Neuronal stem cell (in vitro differentiated cells): ENCODE measurements at regions not wholly inside any gene's neighbourhood (a gene's known extent, or its start where the extent isn't known, plus 50 kb on each side); places are given as distances from the start of the nearest gene placed in this dataset.

ENCODE experiments used
- DNase-seq: peaks from one replicate; pipeline ENCODE4 v3.0.0-alpha.2; 2013; ENCODE audit warnings: low spot score
- H2AFZ ChIP-seq: one replicate; pipeline ENCODE4 v1.6.1; 2013; ENCODE audit warnings: mild to moderate bottlenecking, low read length, inconsistent platforms
- H2AK5ac ChIP-seq: 2 replicates; pipeline ENCODE4 v1.6.1; 2013; ENCODE audit warnings: low read depth, mild to moderate bottlenecking, inconsistent platforms, low read length, moderate library complexity, mixed read lengths
- H2BK120ac ChIP-seq: 2 replicates; pipeline ENCODE4 v1.6.1; 2013; ENCODE audit warnings: low read depth, mild to moderate bottlenecking, inconsistent platforms, low read length, moderate library complexity, mixed read lengths
- H2BK12ac ChIP-seq: one replicate; pipeline ENCODE4 v1.6.1; 2013; ENCODE audit warnings: low read length, inconsistent platforms
- H2BK15ac ChIP-seq: 2 replicates; pipeline ENCODE4 v1.6.1; 2013; ENCODE audit warnings: mild to moderate bottlenecking, low read length, inconsistent platforms, mixed read lengths
- H2BK5ac ChIP-seq: one replicate; pipeline ENCODE4 v1.6.1; 2013; ENCODE audit warnings: inconsistent platforms, mild to moderate bottlenecking, low read length, moderate library complexity
- H3K14ac ChIP-seq: one replicate; pipeline ENCODE4 v1.6.1; 2013; ENCODE audit warnings: low read length, inconsistent platforms
- H3K18ac ChIP-seq: 2 replicates; pipeline ENCODE4 v1.6.1; 2013; ENCODE audit warnings: low read length, inconsistent platforms
- H3K23ac ChIP-seq: 2 replicates; pipeline ENCODE4 v1.6.1; 2013; ENCODE audit warnings: low read depth, mild to moderate bottlenecking, mixed read lengths, low read length, inconsistent platforms; ENCODE audit not compliant: poor library complexity
- H3K27ac ChIP-seq: replicated peaks from 3 replicates; pipeline ENCODE4 v1.5.1; 2013; ENCODE audit warnings: low read length, inconsistent platforms
- H3K27me3 ChIP-seq, 3 experiments: 2 replicates each; pipeline ENCODE4 v1.6.1; 2013; ENCODE audit warnings: low read length in 3 of 3, mild to moderate bottlenecking in 2 of 3, inconsistent platforms in 1 of 3, low read depth in 1 of 3, mixed read lengths in 1 of 3, moderate library complexity in 1 of 3; ENCODE audit not compliant: control insufficient read depth in 3 of 3, insufficient read depth in 3 of 3
- H3K36me3 ChIP-seq, 2 donors: replicated peaks in 1 of 2; 2 replicates each; pipeline ENCODE4 v1.6.1; 2013; ENCODE audit warnings: low read length in 2 of 2; ENCODE audit not compliant: control insufficient read depth in 2 of 2, insufficient read depth in 2 of 2
- H3K4ac ChIP-seq: 2 replicates; pipeline ENCODE4 v1.6.1; 2013; ENCODE audit warnings: inconsistent platforms, mild to moderate bottlenecking, low read length, moderate library complexity
- H3K4me1 ChIP-seq, 2 donors: 1 replicate in 1 of 2; 2 replicates in 1 of 2; pipeline ENCODE4 v1.6.1; 2013; ENCODE audit warnings: low read length in 2 of 2, low read depth in 1 of 2; ENCODE audit not compliant: control insufficient read depth in 2 of 2, insufficient read depth in 1 of 2
- H3K4me2 ChIP-seq: one replicate; pipeline ENCODE4 v1.6.1; 2013; ENCODE audit warnings: mild to moderate bottlenecking, low read length, inconsistent platforms; ENCODE audit not compliant: insufficient read depth, poor library complexity, severe bottlenecking
- H3K4me3 ChIP-seq, 2 donors: 2 replicates each; pipeline ENCODE4 v1.5.1; 2013; ENCODE audit warnings: low read length in 2 of 2, mild to moderate bottlenecking in 2 of 2, inconsistent platforms in 1 of 2, moderate library complexity in 1 of 2
- H3K79me1 ChIP-seq: one replicate; pipeline ENCODE4 v1.6.1; 2013; ENCODE audit warnings: low read depth, mild to moderate bottlenecking, inconsistent platforms, low read length, moderate library complexity
- H3K9ac ChIP-seq: one replicate; pipeline ENCODE4 v1.6.1; 2013; ENCODE audit warnings: mild to moderate bottlenecking, low read depth, low read length, inconsistent platforms; ENCODE audit not compliant: poor library complexity
- H3K9me3 ChIP-seq, 2 donors: replicated peaks in 1 of 2; 2 replicates each; pipeline versions ENCODE3 to v1.6.1; 2013; ENCODE audit warnings: low read length in 2 of 2, mild to moderate bottlenecking in 2 of 2, inconsistent platforms in 1 of 2, low read depth in 1 of 2, mixed read lengths in 1 of 2, moderate library complexity in 1 of 2; ENCODE audit not compliant: control insufficient read depth in 2 of 2, insufficient read depth in 1 of 2
- H4K8ac ChIP-seq: one replicate; pipeline ENCODE4 v1.6.1; 2013; ENCODE audit warnings: low read depth, mild to moderate bottlenecking, inconsistent platforms, low read length, moderate library complexity
- H4K91ac ChIP-seq: one replicate; pipeline ENCODE4 v1.6.1; 2013; ENCODE audit warnings: low read length, low read depth, mild to moderate bottlenecking, inconsistent platforms; ENCODE audit not compliant: poor library complexity
- WGBS, 2 donors: extraction: QIAGEN DNeasy Blood & Tissue Kit; methylation state at CpG; one replicate each; pipeline ENCODE4 v1.1.7; 2013; ENCODE audit warnings: missing lambda C conversion rate in 2 of 2, mixed read lengths in 1 of 2; ENCODE audit not compliant: insufficient read length in 2 of 2, insufficient replicate concordance in 1 of 2; ENCODE audit errors: extremely low coverage in 2 of 2; 5-methylcytosine and 5-hydroxymethylcytosine counted together

DNA sequence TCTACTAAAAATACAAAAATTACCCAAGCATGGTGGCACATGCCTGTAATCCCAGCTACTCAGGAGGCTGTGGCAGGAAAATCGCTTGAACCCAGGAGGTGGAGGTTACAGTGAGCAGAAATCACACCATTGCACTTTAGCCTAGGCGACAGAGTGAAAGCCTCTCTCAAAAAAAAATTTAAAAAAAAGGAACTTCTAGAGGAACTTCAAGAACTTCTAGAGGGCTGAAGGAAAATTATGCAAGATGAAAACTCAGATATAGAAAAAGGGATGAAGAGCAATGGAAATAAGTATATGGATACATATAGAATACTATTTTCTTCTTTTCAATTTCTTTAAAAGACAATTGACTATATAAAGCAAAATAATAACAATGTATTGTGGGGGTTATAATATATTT, 51.2 kb upstream of the PRR5 start:
- WGBS, 2 donors, result no CpG with 5 or more reads among the region's 2 CpGs
- Histone ChIP-seq H3K27me3 (no peaks in the 10 kb centered on the region), H3K9me3 (no peaks in the 10 kb centered on the region), H2BK120ac (no peak overlapping the region), H2AFZ (no peak overlapping the region), H3K4me1 (peaks cover 0 to 1% of the 10 kb centered on the region in 2 donors), H3K27ac (no peak overlapping the region), H3K36me3 (no peaks in the 10 kb centered on the region), H2BK12ac (no peak overlapping the region), H3K23ac (no peak overlapping the region), H2BK15ac (no peak overlapping the region), H3K4me3 (no peak overlapping the region), H3K4ac (no peak overlapping the region), H2BK5ac (no peak overlapping the region), H2AK5ac (no peak overlapping the region), H3K79me1 (no peaks in the 10 kb centered on the region), H3K4me2 (no peak overlapping the region), H3K14ac (no peak overlapping the region), H3K9ac (no peak overlapping the region), H3K18ac (no peak overlapping the region), H4K91ac (no peak overlapping the region), H4K8ac (no peak overlapping the region)
- DNase-seq, result no peak

DNA sequence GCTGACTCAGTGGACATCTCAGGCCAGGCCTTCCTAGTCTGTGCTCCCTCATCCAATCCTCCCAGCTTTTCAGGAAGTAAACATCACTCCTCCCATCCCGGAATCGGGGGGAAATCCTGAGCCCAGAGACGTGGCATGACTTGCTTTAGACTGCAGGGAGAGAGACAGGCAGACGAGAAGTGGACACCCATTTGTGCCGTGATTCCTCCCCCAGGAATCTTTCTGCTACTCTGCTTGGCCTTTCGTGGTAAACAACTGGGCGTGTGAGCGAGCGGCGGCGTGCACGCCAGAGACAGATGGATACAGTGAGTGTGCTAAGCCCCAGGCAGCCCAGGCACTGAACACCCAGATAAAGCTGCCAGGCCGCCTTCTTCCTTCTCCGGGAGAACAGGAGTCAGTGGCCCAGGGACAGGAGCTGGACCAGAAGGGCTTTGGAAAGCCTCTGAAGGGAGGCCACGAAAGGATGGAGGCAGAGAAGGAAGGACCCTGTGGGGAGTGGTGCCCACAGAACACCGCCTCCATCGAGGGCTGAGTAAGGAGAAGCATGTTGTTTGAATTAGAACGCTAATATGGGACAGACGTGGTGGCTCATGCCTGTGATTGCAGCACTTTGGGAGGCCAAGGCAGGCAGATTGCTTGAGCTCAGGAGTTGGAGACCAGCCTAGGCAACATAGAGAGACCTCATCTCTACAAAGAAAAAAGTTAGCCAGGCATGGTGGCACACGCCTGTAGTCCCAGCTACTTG, 53.0 kb upstream of the PRR5 start:
- Histone ChIP-seq H3K79me1 (no peaks in the 10 kb centered on the region), H2AK5ac (peak overlapping the region; percentile 30), H3K23ac (no peak overlapping the region), H3K18ac (peak overlapping the region; percentile 68), H3K4ac (no peak overlapping the region), H3K4me1 (peaks cover 1 to 4% of the 10 kb centered on the region in 2 donors), H3K27ac (no peak overlapping the region), H3K9ac (peak overlapping the region; percentile 5), H3K9me3 (no peaks in the 10 kb centered on the region), H4K8ac (no peak overlapping the region), H2BK12ac (no peak overlapping the region), H2BK15ac (peak overlapping the region; percentile 10), H2AFZ (no peak overlapping the region), H3K14ac (no peak overlapping the region), H3K4me2 (no peak overlapping the region), H3K27me3 (no peaks in the 10 kb centered on the region), H2BK120ac (no peak overlapping the region), H3K36me3 (peaks cover 0 to 2% of the 10 kb centered on the region in 2 donors), H3K4me3 (no peak overlapping the region), H4K91ac (no peak overlapping the region), H2BK5ac (no peak overlapping the region)
- DNase-seq, result no peak
- WGBS, 2 donors, result no CpG with 5 or more reads among the region's 20 CpGs

DNA sequence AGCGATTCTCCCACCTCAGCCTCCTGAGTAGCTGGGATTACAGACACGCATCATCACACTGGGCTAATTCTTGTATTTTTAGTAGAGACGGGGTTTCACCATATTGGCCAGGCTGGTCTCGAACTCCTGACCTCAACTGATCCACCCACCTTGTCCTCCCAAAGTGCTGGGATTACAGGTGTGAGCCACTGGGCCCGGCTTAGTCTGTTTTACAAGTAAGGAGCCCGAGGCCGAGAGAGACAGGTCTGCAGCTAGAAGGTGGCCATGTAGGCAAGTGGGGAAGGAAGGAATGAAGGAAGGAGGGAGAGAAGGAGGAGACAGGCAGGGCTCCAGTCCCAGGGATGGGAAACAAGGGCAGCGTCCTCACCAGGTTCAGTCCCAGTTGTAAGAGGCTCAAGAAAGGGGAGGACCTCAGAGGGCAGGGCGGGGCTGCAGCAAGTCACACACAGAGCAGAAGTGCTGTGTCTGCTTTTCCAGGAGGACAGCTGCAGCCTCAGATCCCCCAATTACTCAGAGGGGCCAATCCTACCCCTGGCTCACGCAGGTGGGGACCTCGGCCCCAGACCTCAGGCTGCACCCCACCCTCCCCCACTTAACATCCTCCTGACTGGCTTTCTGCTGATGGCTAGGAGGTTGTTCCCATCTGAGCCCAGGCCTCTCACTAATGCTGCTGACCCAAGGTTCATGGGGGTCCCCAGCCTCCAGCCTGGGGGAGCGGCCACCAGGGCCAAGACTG, 53.8 kb upstream of the PRR5 start:
- no CpG with 5 or more reads among the region's 12 CpGs for WGBS, 2 donors
- H3K4ac ChIP-seq, result no peak overlapping the region
- peak overlapping the region; percentile 5 for H3K9ac ChIP-seq
- H3K14ac ChIP-seq, result no peak overlapping the region
- no peak overlapping the region for H2BK5ac ChIP-seq
- no peak overlapping the region for H3K4me2 ChIP-seq
- H3K4me1 ChIP-seq, result peaks cover 1 to 4% of the 10 kb centered on the region in 2 donors
- no peak overlapping the region for H3K23ac ChIP-seq
- no peaks in the 10 kb centered on the region for H3K79me1 ChIP-seq
- peak overlapping the region; percentile 10 for H2BK15ac ChIP-seq
- H3K18ac ChIP-seq, result peak overlapping the region; percentile 68
- H3K27ac ChIP-seq, result no peak overlapping the region
- no peak for DNase-seq
- H3K27me3 ChIP-seq, result no peaks in the 10 kb centered on the region
- H2AK5ac ChIP-seq, result peak overlapping the region; percentile 30
- no peak overlapping the region for H4K91ac ChIP-seq
- no peak overlapping the region for H4K8ac ChIP-seq
- H2BK120ac ChIP-seq, result no peak overlapping the region
- H2AFZ ChIP-seq, result no peak overlapping the region
- H3K36me3 ChIP-seq, result peaks cover 0 to 2% of the 10 kb centered on the region in 2 donors
- H2BK12ac ChIP-seq, result no peak overlapping the region
- H3K9me3 ChIP-seq, result no peaks in the 10 kb centered on the region
- H3K4me3 ChIP-seq, result no peak overlapping the region

DNA sequence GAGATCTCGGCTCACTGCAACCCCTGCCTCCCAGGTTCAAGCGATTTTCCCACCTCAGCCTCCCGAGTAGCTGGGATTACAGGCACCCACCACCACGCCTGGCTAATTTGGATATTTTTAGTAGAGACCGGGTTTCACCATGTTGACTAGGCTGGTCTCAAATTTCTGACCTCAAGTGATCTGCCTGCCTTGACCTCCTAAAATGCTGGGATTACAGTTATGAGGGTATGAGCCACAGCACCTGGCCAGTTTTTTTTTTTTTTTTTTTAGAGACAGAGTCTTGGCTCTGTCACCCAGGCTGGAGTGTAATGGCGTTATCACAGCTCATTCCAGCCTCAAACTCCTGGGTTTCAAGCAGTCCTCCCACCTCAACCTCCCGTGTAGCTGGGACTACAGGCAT, 54.9 kb upstream of the PRR5 start:
- no peak overlapping the region for H2AK5ac ChIP-seq
- no peak overlapping the region for H4K8ac ChIP-seq
- H3K79me1 ChIP-seq, result no peaks in the 10 kb centered on the region
- H3K4me1 ChIP-seq, result peaks cover 1 to 4% of the 10 kb centered on the region in 2 donors
- H2BK12ac ChIP-seq, result no peak overlapping the region
- H3K27ac ChIP-seq, result no peak overlapping the region
- H3K4me2 ChIP-seq, result no peak overlapping the region
- no peak for DNase-seq
- no peak overlapping the region for H3K4me3 ChIP-seq
- peaks cover 0 to 2% of the 10 kb centered on the region in 2 donors for H3K36me3 ChIP-seq
- H3K23ac ChIP-seq, result no peak overlapping the region
- no peak overlapping the region for H4K91ac ChIP-seq
- H2BK15ac ChIP-seq, result no peak overlapping the region
- no peak overlapping the region for H2BK120ac ChIP-seq
- WGBS, 2 donors, result no CpG with 5 or more reads among the region's 7 CpGs
- no peak overlapping the region for H2BK5ac ChIP-seq
- H3K27me3 ChIP-seq, result no peaks in the 10 kb centered on the region
- H2AFZ ChIP-seq, result no peak overlapping the region
- no peak overlapping the region for H3K18ac ChIP-seq
- no peak overlapping the region for H3K4ac ChIP-seq
- no peaks in the 10 kb centered on the region for H3K9me3 ChIP-seq
- no peak overlapping the region for H3K14ac ChIP-seq
- no peak overlapping the region for H3K9ac ChIP-seq
